ENCODE measurements at regions not wholly inside any gene's neighbourhood (a gene's known extent, or its start where the extent isn't known, plus 50 kb on each side); places are given as distances from the start of the nearest gene placed in this dataset.

DNA sequence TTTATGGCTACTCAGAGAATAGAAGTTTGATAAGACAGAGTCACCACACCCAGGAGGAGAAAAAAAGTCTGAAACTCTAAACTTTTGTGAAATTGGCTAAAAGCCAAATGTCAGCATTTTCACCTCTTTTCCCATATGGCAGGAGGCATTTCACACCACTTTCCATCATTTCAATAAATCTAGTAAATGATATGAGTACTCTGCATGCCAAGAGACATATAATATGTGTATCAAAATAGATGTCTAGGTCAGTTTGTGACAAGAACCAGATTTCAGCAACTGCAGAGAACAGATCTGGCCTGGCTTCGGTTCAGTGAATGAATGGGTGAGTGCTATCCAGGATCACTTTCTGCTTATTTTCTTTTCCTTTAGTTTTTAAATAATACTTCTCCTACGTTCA lies 470.8 kb downstream of the ENC1 start:
- no peak for DNase-seq (ENCODE audit: extremely low spot score, unreplicated experiment)
- no peak overlapping the region for H3K27ac Mint-ChIP-seq
- no peaks in the 10 kb centered on the region for H3K9me3 Mint-ChIP-seq
- H3K27me3 Mint-ChIP-seq, result no peaks in the 10 kb centered on the region
- H3K36me3 Mint-ChIP-seq, result no peaks in the 10 kb centered on the region
- TF ChIP-seq, protein P1, sequence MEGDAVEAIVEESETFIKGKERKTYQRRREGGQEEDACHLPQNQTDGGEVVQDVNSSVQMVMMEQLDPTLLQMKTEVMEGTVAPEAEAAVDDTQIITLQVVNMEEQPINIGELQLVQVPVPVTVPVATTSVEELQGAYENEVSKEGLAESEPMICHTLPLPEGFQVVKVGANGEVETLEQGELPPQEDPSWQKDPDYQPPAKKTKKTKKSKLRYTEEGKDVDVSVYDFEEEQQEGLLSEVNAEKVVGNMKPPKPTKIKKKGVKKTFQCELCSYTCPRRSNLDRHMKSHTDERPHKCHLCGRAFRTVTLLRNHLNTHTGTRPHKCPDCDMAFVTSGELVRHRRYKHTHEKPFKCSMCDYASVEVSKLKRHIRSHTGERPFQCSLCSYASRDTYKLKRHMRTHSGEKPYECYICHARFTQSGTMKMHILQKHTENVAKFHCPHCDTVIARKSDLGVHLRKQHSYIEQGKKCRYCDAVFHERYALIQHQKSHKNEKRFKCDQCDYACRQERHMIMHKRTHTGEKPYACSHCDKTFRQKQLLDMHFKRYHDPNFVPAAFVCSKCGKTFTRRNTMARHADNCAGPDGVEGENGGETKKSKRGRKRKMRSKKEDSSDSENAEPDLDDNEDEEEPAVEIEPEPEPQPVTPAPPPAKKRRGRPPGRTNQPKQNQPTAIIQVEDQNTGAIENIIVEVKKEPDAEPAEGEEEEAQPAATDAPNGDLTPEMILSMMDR (conservative IDR thresholded peaks at IDR 0.05), result no peak
- H3K4me1 Mint-ChIP-seq (ENCODE audit: unreplicated experiment), result peaks cover 19% of the 10 kb centered on the region
- no peak overlapping the region for H3K4me3 Mint-ChIP-seq

DNA sequence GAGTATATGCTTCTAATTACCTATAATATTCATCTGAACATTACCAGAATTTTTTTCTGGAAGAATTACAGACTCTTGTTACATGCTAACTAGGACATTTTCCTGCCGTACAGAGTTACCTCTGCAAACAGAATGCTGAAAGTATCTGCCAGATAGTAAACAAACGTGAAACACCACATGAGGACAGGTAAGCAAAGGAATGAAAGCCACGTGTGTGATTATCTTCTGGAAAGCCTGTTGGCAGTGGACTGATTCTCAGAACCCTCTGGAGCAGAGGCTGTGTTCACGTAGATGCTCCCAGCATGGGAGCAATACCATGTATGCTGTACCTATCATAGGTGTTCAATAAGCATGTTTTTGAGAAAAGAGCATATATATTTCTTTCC lies 472.6 kb downstream of the ENC1 start:
- no peak overlapping the region for H3K4me3 Mint-ChIP-seq
- no peak overlapping the region for H3K27ac Mint-ChIP-seq
- no peaks in the 10 kb centered on the region for H3K36me3 Mint-ChIP-seq
- H3K27me3 Mint-ChIP-seq, result no peaks in the 10 kb centered on the region
- DNase-seq (ENCODE audit: extremely low spot score, unreplicated experiment), result no peak
- H3K4me1 Mint-ChIP-seq (ENCODE audit: unreplicated experiment), result peaks cover 8% of the 10 kb centered on the region
- H3K9me3 Mint-ChIP-seq, result no peaks in the 10 kb centered on the region
- TF ChIP-seq, protein P1 (conservative IDR thresholded peaks at IDR 0.05), result no peak

DNA sequence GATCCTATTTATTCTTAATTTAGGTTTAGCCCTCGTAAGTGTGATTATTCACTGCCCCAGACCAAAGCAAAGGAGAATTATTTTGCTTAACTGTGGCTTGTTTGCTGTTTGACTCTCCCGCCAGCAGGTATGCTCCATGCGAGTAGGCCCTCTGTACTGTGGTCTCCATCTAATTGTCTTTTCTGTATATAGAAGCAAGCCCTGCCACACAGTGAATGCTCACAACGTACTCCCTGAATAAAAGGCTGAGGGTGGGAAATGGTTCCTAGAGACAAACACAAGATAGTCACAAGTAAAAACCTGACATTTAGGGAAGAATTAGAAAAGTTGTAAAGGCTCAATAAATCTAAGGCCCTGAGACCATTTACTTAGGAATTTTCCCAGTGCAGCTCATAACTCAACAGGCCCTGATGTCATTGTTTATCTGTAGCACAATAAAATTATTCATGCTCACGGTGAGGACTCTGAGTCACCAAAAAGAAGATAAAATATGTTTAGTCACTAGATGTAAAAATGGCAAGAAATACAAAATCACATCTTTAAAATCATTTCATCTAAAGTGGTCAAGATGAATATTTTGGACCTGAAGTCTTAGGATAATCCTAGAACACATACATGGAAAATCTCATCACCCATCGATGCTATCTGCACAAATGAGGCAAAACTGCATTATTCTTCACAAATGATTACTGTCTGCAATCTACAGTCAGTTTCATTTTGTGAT lies 473.2 kb downstream of the ENC1 start:
- H3K27ac Mint-ChIP-seq, result no peak overlapping the region
- H3K36me3 Mint-ChIP-seq, result no peaks in the 10 kb centered on the region
- no peak overlapping the region for H3K4me3 Mint-ChIP-seq
- TF ChIP-seq, protein P1 (conservative IDR thresholded peaks at IDR 0.05), result no peak
- no peaks in the 10 kb centered on the region for H3K27me3 Mint-ChIP-seq
- DNase-seq (ENCODE audit: extremely low spot score, unreplicated experiment), result no peak
- peaks cover 4% of the 10 kb centered on the region for H3K4me1 Mint-ChIP-seq (ENCODE audit: unreplicated experiment)
- no peaks in the 10 kb centered on the region for H3K9me3 Mint-ChIP-seq

DNA sequence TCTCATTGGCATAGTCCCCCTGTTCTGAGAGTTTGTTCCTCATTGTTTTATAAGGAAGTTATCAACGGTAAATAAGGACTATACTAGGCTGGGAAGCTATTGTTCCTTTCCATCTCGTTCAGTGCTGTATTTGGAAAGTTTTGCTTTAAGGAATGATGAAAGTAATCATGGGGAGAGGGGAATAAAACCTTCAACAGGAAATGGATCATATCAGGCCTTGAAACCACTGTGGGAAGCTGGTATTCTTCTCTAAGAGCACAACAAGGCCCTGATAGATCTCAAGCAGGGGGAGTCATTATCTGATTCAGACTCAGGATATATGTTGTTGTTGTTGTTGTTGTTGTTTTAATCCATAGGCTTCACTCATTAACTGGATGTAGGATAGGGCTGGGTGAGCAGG lies 474.5 kb downstream of the ENC1 start:
- Mint-ChIP-seq H3K4me3 (no peak overlapping the region), H3K27ac (peak overlapping the region; percentile 15), H3K4me1 (ENCODE audit: unreplicated experiment) (peaks cover 4% of the 10 kb centered on the region), H3K27me3 (no peaks in the 10 kb centered on the region), H3K9me3 (no peaks in the 10 kb centered on the region), H3K36me3 (no peaks in the 10 kb centered on the region)
- TF ChIP-seq, protein P1 (conservative IDR thresholded peaks at IDR 0.05), result no peak
- no peak for DNase-seq (ENCODE audit: extremely low spot score, unreplicated experiment)

DNA sequence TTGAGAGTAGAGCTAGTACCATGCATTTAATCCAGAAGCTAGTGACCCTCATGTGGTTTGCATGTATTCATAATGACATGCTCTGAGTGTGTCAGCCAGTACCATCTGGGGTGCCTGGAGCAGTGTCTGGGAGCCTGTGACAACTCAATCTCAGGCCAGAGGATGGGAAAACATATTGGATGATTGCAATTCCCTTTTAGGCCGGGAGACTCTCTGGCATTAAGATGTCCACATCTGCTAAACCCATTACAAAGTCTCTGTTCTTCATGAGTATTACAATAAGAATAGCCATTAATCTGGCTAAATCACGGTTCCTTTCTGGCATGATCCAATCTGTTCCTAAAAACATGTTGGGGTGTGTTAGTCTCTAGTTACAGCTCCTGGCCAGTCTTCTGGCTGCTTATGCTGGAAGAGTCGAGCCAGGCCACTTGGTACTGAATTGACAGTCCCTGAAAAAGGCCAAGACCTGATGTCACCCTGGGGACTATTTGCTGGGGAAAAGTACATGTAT lies 475.7 kb downstream of the ENC1 start:
- Mint-ChIP-seq H3K36me3 (no peaks in the 10 kb centered on the region), H3K27ac (no peak overlapping the region), H3K9me3 (no peaks in the 10 kb centered on the region), H3K27me3 (no peaks in the 10 kb centered on the region), H3K4me1 (ENCODE audit: unreplicated experiment) (peaks cover 4% of the 10 kb centered on the region), H3K4me3 (no peak overlapping the region)
- no peak for DNase-seq (ENCODE audit: extremely low spot score, unreplicated experiment)
- TF ChIP-seq, protein P1 (conservative IDR thresholded peaks at IDR 0.05), result no peak

Measured in type B pancreatic cell (in vitro differentiated cells).